Nephron progenitor cell (in vitro differentiated cells): ENCODE measurements at regions not wholly inside any gene's neighbourhood (a gene's known extent, or its start where the extent isn't known, plus 50 kb on each side); places are given as distances from the start of the nearest gene placed in this dataset.

Experiments
- DNase-seq: peaks from one replicate; pipeline ENCODE4 v3.0.0; 2021
- H3K27ac Mint-ChIP-seq: 2 replicates; pipeline ENCODE4 v1.8.0; 2021; ENCODE audit warnings: mild to moderate bottlenecking, moderate library complexity, mixed read lengths
- H3K27me3 Mint-ChIP-seq: 2 replicates; pipeline ENCODE4 v1.8.0; 2021; ENCODE audit warnings: mild to moderate bottlenecking, low read depth, mixed read lengths; ENCODE audit not compliant: poor library complexity
- H3K36me3 Mint-ChIP-seq: 2 replicates; pipeline ENCODE4 v1.8.0; 2021; ENCODE audit warnings: low read depth, mixed read lengths
- H3K4me1 Mint-ChIP-seq: 2 replicates; pipeline ENCODE4 v1.8.0; 2021; ENCODE audit warnings: mixed read lengths
- H3K4me3 Mint-ChIP-seq: 2 replicates; pipeline ENCODE4 v1.8.0; 2021; ENCODE audit warnings: mild to moderate bottlenecking, moderate library complexity, mixed read lengths
- H3K9me3 Mint-ChIP-seq: 2 replicates; pipeline ENCODE4 v1.8.0; 2021; ENCODE audit warnings: mild to moderate bottlenecking, moderate library complexity, mixed read lengths
- CTCF ChIP-seq: fragments of 200-600 bp; sonication (generic); IDR thresholded peaks from 2 replicates; pipeline ENCODE4 v1.5.0; 2021; ENCODE audit warnings: antibody characterized with exemption

GRCh38 chr17:36773039-36773438, 164.2 kb upstream of the LHX1 start:
- peaks cover 74% of the 10 kb centered on the region for H3K4me1 Mint-ChIP-seq
- no peak for TF ChIP-seq CTCF
- H3K9me3 Mint-ChIP-seq = no peaks in the 10 kb centered on the region
- H3K27ac Mint-ChIP-seq = no peak overlapping the region
- H3K4me3 Mint-ChIP-seq = no peak overlapping the region
- peaks cover 77% of the 10 kb centered on the region for H3K27me3 Mint-ChIP-seq
- no peak for DNase-seq
- H3K36me3 Mint-ChIP-seq = no peaks in the 10 kb centered on the region

- no peak for TF ChIP-seq CTCF
- peaks cover 70% of the 10 kb centered on the region for H3K27me3 Mint-ChIP-seq
- no peak overlapping the region for H3K27ac Mint-ChIP-seq
- H3K36me3 Mint-ChIP-seq = no peaks in the 10 kb centered on the region
- DNase-seq = peak; percentile 49
- no peak overlapping the region for H3K4me3 Mint-ChIP-seq
- H3K9me3 Mint-ChIP-seq = no peaks in the 10 kb centered on the region
- H3K4me1 Mint-ChIP-seq = peaks cover 65% of the 10 kb centered on the region
These were observed 160.2 kb upstream of the LHX1 start for GRCh38 chr17:36777118-36777517.

- Mint-ChIP-seq H3K27me3 (peaks cover 68% of the 10 kb centered on the region), H3K9me3 (no peaks in the 10 kb centered on the region), H3K4me3 (peak overlapping the region; percentile 16), H3K4me1 (peaks cover 51% of the 10 kb centered on the region), H3K36me3 (no peaks in the 10 kb centered on the region), H3K27ac (no peak overlapping the region)
- TF ChIP-seq CTCF = no peak
- DNase-seq = peak; percentile 77
These were observed 158.8 kb upstream of the LHX1 start for GRCh38 chr17:36778448-36778847.

- no peaks in the 10 kb centered on the region for H3K36me3 Mint-ChIP-seq
- no peak overlapping the region for H3K4me3 Mint-ChIP-seq
- H3K27ac Mint-ChIP-seq = no peak overlapping the region
- H3K27me3 Mint-ChIP-seq = peaks cover 68% of the 10 kb centered on the region
- no peaks in the 10 kb centered on the region for H3K9me3 Mint-ChIP-seq
- DNase-seq = no peak
- H3K4me1 Mint-ChIP-seq = peaks cover 42% of the 10 kb centered on the region
- TF ChIP-seq CTCF = no peak
These were observed 157.7 kb upstream of the LHX1 start for GRCh38 chr17:36779550-36779949.

GRCh38 chr17:36784633-36785032, 152.6 kb upstream of the LHX1 start:
- peaks cover 14% of the 10 kb centered on the region for H3K9me3 Mint-ChIP-seq
- no peak overlapping the region for H3K4me3 Mint-ChIP-seq
- peaks cover 80% of the 10 kb centered on the region for H3K27me3 Mint-ChIP-seq
- H3K36me3 Mint-ChIP-seq = no peaks in the 10 kb centered on the region
- DNase-seq = no peak
- H3K27ac Mint-ChIP-seq = no peak overlapping the region
- TF ChIP-seq CTCF = no peak
- H3K4me1 Mint-ChIP-seq = peaks cover 9% of the 10 kb centered on the region

- Mint-ChIP-seq H3K27me3 (peaks cover 85% of the 10 kb centered on the region), H3K36me3 (no peaks in the 10 kb centered on the region), H3K9me3 (peaks cover 14% of the 10 kb centered on the region), H3K27ac (no peak overlapping the region), H3K4me1 (peaks cover 9% of the 10 kb centered on the region), H3K4me3 (no peak overlapping the region)
- no peak for TF ChIP-seq CTCF
- DNase-seq = no peak
These were observed 150.4 kb upstream of the LHX1 start for GRCh38 chr17:36786867-36787266.
